Lung (tissue), 11 donors: ENCODE measurements at regions not wholly inside any gene's neighbourhood (a gene's known extent, or its start where the extent isn't known, plus 50 kb on each side); places are given as distances from the start of the nearest gene placed in this dataset.

ENCODE experiments used
- ATAC-seq: fragments of 200-7000 bp; cut with Tn5 transposase; one replicate; pipeline ENCODE4 v1.9.1; 2020; ENCODE audit warnings: moderate number of reproducible peaks; ENCODE audit not compliant: insufficient read depth, low FRiP score
- DNase-seq, 3 donors: peaks; one replicate each; pipeline ENCODE4 v3.0.0-alpha.2; 2013 to 2017
- H3K27ac ChIP-seq, 2 donors: one replicate each; pipeline ENCODE4 v1.5.1; 2013; ENCODE audit warnings: mild to moderate bottlenecking in 2 of 2, moderate library complexity in 2 of 2, control low read depth in 1 of 2, inconsistent platforms in 1 of 2, low read depth in 1 of 2, low read length in 1 of 2
- H3K27me3 ChIP-seq, 3 donors: one replicate each; pipeline ENCODE4 v1.5.1; 2013; ENCODE audit warnings: low read length in 2 of 3; ENCODE audit not compliant: control insufficient read depth in 3 of 3, insufficient read depth in 3 of 3
- H3K36me3 ChIP-seq, 4 donors: one replicate each; pipeline ENCODE4 v1.5.1; 2013; ENCODE audit warnings: low read length in 4 of 4, mild to moderate bottlenecking in 1 of 4, moderate library complexity in 1 of 4; ENCODE audit not compliant: control insufficient read depth in 4 of 4, insufficient read depth in 4 of 4
- H3K4me1 ChIP-seq, 5 donors: one replicate each; pipeline ENCODE4 v1.5.1; 2013; ENCODE audit warnings: low read length in 5 of 5, mild to moderate bottlenecking in 2 of 5, moderate library complexity in 1 of 5; ENCODE audit not compliant: control insufficient read depth in 5 of 5, insufficient read depth in 5 of 5
- H3K4me3 ChIP-seq: one replicate; pipeline ENCODE4 v1.5.1; 2013; ENCODE audit warnings: mild to moderate bottlenecking, control low read depth, moderate library complexity
- H3K9ac ChIP-seq, 2 donors: one replicate each; pipeline ENCODE4 v1.5.1; 2013; ENCODE audit warnings: low read length in 2 of 2, control low read depth in 1 of 2; ENCODE audit not compliant: insufficient read depth in 1 of 2
- H3K9me3 ChIP-seq, 4 donors: one replicate each; pipeline ENCODE4 v1.5.1; 2013; ENCODE audit warnings: low read length in 3 of 4, mild to moderate bottlenecking in 1 of 4, moderate library complexity in 1 of 4; ENCODE audit not compliant: control insufficient read depth in 4 of 4, insufficient read depth in 3 of 4
- WGBS, 2 donors: extraction: QIAGEN DNeasy Blood & Tissue Kit; methylation state at CpG; one replicate each; pipeline ENCODE4 v1.1.7; 2013; 5-methylcytosine and 5-hydroxymethylcytosine counted together
- TF ChIP-seq, protein P1 (sequence below): IDR thresholded peaks from 2 replicates; pipeline ENCODE4 v1.5.1; 2012; ENCODE audit warnings: mild to moderate bottlenecking; ENCODE audit errors: control extremely low read depth, extremely low read depth
- donor health status: control.
- donor health status: control.
- donor health status: Bipolar disorder and iron deficiency.
- donor health status: healthy.
- donor health status: DM: yes; HTN: yes; CAD: no.

DNA sequence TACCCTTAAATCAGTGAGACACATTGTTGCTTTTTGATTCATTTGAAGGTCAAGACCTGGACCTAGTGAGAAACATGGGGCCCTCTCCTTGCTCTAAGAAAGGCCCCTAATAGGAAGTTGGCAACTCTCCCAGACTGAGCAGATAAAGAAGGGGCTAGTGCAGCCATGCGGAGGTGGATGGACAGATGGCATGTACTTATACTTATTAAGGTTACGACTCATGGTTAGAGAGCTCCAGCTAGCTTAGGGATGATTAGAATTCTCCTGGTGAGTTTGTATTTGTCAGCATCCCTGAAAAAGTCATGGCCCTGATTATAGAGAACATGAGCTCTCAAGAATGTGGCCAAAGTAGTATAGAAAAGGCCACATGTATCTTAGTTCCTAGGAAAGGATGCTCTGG, 112.1 kb upstream of the BDNF start:
- H3K27me3 ChIP-seq, result no peaks in the 10 kb centered on the region
- H3K4me3 ChIP-seq, result no peak overlapping the region
- TF ChIP-seq, protein P1, sequence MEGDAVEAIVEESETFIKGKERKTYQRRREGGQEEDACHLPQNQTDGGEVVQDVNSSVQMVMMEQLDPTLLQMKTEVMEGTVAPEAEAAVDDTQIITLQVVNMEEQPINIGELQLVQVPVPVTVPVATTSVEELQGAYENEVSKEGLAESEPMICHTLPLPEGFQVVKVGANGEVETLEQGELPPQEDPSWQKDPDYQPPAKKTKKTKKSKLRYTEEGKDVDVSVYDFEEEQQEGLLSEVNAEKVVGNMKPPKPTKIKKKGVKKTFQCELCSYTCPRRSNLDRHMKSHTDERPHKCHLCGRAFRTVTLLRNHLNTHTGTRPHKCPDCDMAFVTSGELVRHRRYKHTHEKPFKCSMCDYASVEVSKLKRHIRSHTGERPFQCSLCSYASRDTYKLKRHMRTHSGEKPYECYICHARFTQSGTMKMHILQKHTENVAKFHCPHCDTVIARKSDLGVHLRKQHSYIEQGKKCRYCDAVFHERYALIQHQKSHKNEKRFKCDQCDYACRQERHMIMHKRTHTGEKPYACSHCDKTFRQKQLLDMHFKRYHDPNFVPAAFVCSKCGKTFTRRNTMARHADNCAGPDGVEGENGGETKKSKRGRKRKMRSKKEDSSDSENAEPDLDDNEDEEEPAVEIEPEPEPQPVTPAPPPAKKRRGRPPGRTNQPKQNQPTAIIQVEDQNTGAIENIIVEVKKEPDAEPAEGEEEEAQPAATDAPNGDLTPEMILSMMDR, result no peak
- no peaks in the 10 kb centered on the region for H3K9me3 ChIP-seq
- no peak for ATAC-seq
- DNase-seq, result no peak
- no peak overlapping the region for H3K9ac ChIP-seq
- WGBS, 2 donors, result 81 to 98% methylated on average over 2 of the region's 2 CpGs
- H3K4me1 ChIP-seq, result no peaks in the 10 kb centered on the region
- H3K36me3 ChIP-seq, result no peaks in the 10 kb centered on the region
- no peak overlapping the region for H3K27ac ChIP-seq

DNA sequence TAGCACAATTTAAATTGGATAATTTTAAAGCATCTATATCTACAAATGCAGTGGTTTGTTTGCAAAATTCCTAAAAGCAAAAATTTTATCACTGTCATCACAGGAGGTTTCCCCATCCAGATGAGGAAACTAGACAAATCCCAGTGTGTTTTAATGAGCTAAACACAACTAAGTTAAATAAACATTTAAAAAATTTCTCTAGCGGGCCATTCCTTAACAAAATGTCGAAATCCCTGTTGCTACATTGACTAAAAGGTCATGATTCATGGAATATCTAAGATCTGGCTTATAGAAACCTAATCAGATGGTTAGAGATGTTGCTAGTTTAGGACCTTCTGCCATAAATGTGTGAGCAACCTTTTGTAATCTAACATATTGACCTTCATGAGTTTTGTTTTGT, 107.3 kb upstream of the BDNF start:
- H3K36me3 ChIP-seq, result no peaks in the 10 kb centered on the region
- no peaks in the 10 kb centered on the region for H3K4me1 ChIP-seq
- ATAC-seq, result no peak
- H3K27me3 ChIP-seq, result no peaks in the 10 kb centered on the region
- WGBS, 2 donors, result 63 to 64% methylated on average over 2 of the region's 2 CpGs
- no peak overlapping the region for H3K9ac ChIP-seq
- no peak overlapping the region for H3K4me3 ChIP-seq
- no peak for DNase-seq
- H3K27ac ChIP-seq, result no peak overlapping the region
- TF ChIP-seq, protein P1, result no peak
- H3K9me3 ChIP-seq, result no peaks in the 10 kb centered on the region

DNA sequence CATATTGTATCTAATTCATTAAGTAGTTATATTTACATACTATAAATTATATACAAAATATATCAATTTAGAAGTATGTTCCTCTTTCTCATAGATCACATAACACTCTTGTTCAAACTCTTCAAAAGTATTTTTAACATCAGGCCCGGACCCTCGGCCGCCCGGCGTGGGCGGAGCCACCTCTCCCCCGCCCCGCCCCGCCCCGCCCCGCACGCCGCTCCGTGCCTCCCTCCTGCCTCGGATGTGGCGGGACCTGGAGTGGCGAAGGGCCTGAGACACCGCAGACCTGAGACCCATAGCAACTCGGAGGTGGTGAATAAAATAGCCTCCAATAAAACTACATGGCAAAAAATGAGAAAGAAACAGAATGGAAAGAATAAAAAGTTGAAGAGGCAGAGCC, 105.9 kb upstream of the BDNF start:
- no peak overlapping the region for H3K4me3 ChIP-seq
- no peak for DNase-seq
- no peak overlapping the region for H3K9ac ChIP-seq
- H3K27ac ChIP-seq, result no peak overlapping the region
- TF ChIP-seq, protein P1, result no peak
- 52 to 60% methylated on average over 19 of the region's 19 CpGs for WGBS, 2 donors
- no peak for ATAC-seq
- H3K27me3 ChIP-seq, result no peaks in the 10 kb centered on the region
- H3K36me3 ChIP-seq, result no peaks in the 10 kb centered on the region
- no peaks in the 10 kb centered on the region for H3K4me1 ChIP-seq
- no peaks in the 10 kb centered on the region for H3K9me3 ChIP-seq
